Mucosa of descending colon (tissue), 3 donors: ENCODE measurements at regions not wholly inside any gene's neighbourhood (a gene's known extent, or its start where the extent isn't known, plus 50 kb on each side); places are given as distances from the start of the nearest gene placed in this dataset.

Source experiments
- ATAC-seq: fragments of 200-7000 bp; cut with Tn5 transposase; one replicate; pipeline ENCODE4 v1.9.1; 2020; ENCODE audit warnings: mild to moderate bottlenecking, moderate library complexity
- DNase-seq, 3 donors: peaks; one replicate each; pipeline ENCODE4 v3.0.0-alpha.2; 2020
- H3K36me3 ChIP-seq: fragments of 200-600 bp; one replicate; pipeline ENCODE4 v1.8.0; 2021; ENCODE audit warnings: low read depth, mild to moderate bottlenecking
- H3K4me1 ChIP-seq: fragments of 200-600 bp; one replicate; pipeline ENCODE4 v1.8.0; 2021; ENCODE audit warnings: low read depth, mild to moderate bottlenecking
- H3K4me3 ChIP-seq: fragments of 200-600 bp; one replicate; pipeline ENCODE4 v1.8.0; 2021; ENCODE audit warnings: mild to moderate bottlenecking
- H3K9me3 ChIP-seq: fragments of 200-600 bp; one replicate; pipeline ENCODE4 v1.8.0; 2021; ENCODE audit warnings: mild to moderate bottlenecking
- CTCF ChIP-seq: fragments of 200-600 bp; IDR thresholded peaks from one replicate; pipeline ENCODE4 v1.8.0; 2022; ENCODE audit warnings: antibody characterized with exemption, mild to moderate bottlenecking
- intact Hi-C, 2 donors: fragments of 100-400 bp; cut with DNase I in 1 of 2; cut with micrococcal nuclease in 1 of 2; formaldehyde crosslinking; loops; one replicate each; pipeline versions ENCODE4 v1.11.0 to v1.11.1; 2022; cut with DNase I, micrococcal nuclease
- donor health status: DM: no; HTN: no; CAD: no; lungs with moderate emphysema.
- donor health status: DM: no; HTN: no; CAD: no.
- donor health status: DM: no; HTN: yes; CAD: no.

- TF ChIP-seq CTCF, result no peak
- no peaks in the 10 kb centered on the region for H3K9me3 ChIP-seq
- H3K36me3 ChIP-seq, result no peaks in the 10 kb centered on the region
- H3K4me1 ChIP-seq, result peaks cover 5% of the 10 kb centered on the region
- DNase-seq (no peak), ATAC-seq (no peak)
- no peak overlapping the region for H3K4me3 ChIP-seq
- intact Hi-C loops, result loop anchor here (10.0 kb wide), 1 partner anchor 181 kb away; no protein-coding TSS in a partner anchor
Observed at GRCh38 chr3:159823780-159824179, 164.9 kb upstream of the IL12A start.

- H3K9me3 ChIP-seq, result no peaks in the 10 kb centered on the region
- no peak for TF ChIP-seq CTCF
- intact Hi-C loops, result loop anchor here (10.0 kb wide), 1 partner anchor 180 kb away; no protein-coding TSS in a partner anchor
- ATAC-seq (peak; percentile 98), DNase-seq (peak in 1 of 3 donors; percentile 58)
- no peaks in the 10 kb centered on the region for H3K36me3 ChIP-seq
- H3K4me3 ChIP-seq, result no peak overlapping the region
- peaks cover 8% of the 10 kb centered on the region for H3K4me1 ChIP-seq
Observed at GRCh38 chr3:159824333-159824732, 164.3 kb upstream of the IL12A start.

- Histone ChIP-seq H3K36me3 (no peaks in the 10 kb centered on the region), H3K9me3 (no peaks in the 10 kb centered on the region), H3K4me1 (peaks cover 14% of the 10 kb centered on the region), H3K4me3 (no peak overlapping the region)
- no peak for TF ChIP-seq CTCF
- DNase-seq (no peak), ATAC-seq (no peak)
- intact Hi-C loops, result loop anchor here (10.0 kb wide), 1 partner anchor 179 kb away; no protein-coding TSS in a partner anchor
Observed at GRCh38 chr3:159825216-159825854, 163.3 kb upstream of the IL12A start.

GRCh38 chr3:159828542-159828943 lies 160.1 kb upstream of the IL12A start:
- Histone ChIP-seq H3K4me1 (peaks cover 16% of the 10 kb centered on the region), H3K4me3 (no peak overlapping the region), H3K36me3 (no peaks in the 10 kb centered on the region), H3K9me3 (no peaks in the 10 kb centered on the region)
- ATAC-seq, result peak; percentile 50
- intact Hi-C loops, result loop anchor here (10.0 kb wide), 1 partner anchor 176 kb away; no protein-coding TSS in a partner anchor
- TF ChIP-seq CTCF, result no peak
- DNase-seq, result no peak

- no peak for TF ChIP-seq CTCF
- Histone ChIP-seq H3K9me3 (no peaks in the 10 kb centered on the region), H3K4me3 (no peak overlapping the region), H3K4me1 (peaks cover 16% of the 10 kb centered on the region), H3K36me3 (no peaks in the 10 kb centered on the region)
- DNase-seq (no peak), ATAC-seq (no peak)
- intact Hi-C loops, result loop anchor here (10.0 kb wide), 1 partner anchor 176 kb away; no protein-coding TSS in a partner anchor
Observed at GRCh38 chr3:159829056-159829455, 159.6 kb upstream of the IL12A start.
